HG02885 (cell line): ENCODE measurements at regions not wholly inside any gene's neighbourhood (a gene's known extent, or its start where the extent isn't known, plus 50 kb on each side); places are given as distances from the start of the nearest gene placed in this dataset.

ENCODE experiments used
- ATAC-seq: cut with Tn5 transposase; IDR thresholded peaks from one replicate; pipeline ENCODE4 v1.9.1; 2021; ENCODE audit warnings: mild to moderate bottlenecking; ENCODE audit not compliant: unreplicated experiment, poor library complexity

DNA sequence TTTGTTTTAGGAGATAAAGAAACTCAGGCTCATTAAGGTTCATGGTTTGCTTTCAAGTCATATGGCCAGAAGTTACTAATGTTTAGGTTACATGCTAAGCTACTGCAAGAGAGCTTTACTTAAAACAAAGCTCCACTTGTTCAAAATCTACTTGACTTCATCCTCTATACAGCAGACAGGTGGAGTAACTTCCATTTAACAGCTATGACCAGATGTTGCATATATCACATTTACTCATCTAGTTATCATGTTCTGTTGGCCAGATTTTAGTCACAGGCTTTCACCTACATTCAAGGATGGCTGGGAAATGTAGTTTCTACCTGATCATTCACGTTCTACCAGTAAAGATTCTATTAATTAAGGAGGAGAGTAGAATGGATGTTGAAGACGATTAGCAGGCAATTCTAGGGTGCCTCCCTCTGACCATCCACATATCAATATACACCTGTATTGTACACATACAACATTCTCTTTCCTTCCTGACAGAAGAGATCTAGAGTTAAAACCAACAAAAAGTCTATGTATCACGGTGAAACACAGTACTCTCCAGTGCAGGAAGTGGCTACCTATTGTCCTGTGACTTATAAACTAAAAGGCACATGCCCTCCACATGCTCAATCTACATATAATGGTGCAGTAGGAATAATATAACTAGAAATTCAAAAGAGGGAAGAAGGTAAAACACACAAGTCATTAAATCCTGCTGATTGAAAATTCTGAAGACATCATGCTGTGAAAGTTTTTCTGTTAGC is 488.0 kb downstream of the MDFIC start:
- peak; percentile 30 for ATAC-seq

DNA sequence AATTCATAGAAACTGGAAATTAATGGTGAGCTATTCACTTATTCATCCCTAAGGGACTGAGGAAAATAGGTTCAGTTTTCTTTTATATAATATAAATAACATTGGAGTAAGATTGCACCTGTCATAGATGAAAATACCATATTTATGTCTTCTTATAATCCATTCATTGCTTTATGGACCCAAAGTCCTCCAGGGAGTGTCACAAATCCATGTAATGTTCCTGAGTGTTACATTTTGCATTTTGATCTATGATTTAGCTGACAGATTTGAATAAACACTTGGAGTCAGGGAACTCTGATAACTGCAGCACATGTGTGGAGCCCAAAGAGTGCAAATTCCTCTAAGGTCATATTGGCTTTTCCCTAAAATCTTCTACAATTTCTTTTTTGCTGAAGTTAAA is 484.3 kb downstream of the MDFIC start:
- no peak for ATAC-seq

DNA sequence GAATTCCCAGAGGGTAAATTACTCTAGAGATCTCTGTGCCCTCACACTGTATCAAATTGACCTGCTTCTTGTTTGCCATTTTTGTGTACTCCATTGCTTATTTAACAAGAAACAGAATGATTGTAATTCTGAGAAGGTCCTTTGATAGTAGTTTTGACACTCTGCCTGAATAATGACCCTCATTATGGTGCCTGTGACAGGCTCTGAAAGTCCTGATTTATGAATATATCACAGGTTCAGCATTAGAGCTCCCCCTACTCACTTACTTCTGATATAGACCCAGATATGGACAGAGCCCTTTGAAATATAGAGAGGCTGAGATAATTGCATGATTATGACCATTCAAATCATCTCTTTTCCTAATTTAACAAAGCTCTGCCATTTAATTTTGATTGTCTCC is 465.2 kb downstream of the MDFIC start:
- ATAC-seq: no peak

DNA sequence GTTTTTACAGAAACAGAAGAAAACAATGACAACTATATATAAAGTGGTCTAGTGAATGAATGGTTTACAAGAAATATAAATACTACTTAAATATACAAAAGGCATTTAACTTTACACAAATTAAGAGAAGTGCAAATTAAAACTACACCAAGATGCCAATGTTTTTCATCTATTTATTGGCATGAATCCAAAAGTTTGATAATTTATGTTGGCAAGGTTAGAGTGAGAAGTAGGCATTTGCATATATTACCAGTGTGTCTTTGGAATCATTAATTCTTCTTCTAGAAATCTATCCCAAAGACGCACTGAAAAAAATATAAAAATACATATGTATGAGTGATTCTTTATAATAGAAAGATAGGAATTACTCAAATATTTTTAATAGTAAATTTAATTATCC is 457.4 kb downstream of the MDFIC start:
- ATAC-seq: no peak

DNA sequence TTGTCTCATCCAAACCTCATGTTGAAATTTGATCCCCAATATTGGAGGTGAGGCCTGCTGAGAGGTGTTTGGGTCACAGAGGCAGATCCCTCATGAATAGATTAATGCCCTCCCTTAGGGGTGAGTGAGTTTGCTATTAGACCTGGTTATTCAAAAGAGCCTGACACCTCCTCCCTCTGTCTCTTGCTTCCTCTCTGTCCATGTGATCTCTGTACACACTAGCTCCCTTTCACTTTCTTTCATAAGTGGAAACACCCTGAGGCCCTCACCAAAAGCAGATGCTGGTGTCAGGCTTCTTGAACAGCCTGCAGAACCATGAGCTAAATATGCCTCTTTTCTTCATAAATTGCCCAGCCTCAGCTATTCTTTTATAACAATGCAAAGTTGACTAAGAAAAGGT is 447.1 kb downstream of the MDFIC start:
- ATAC-seq: peak; percentile 78

DNA sequence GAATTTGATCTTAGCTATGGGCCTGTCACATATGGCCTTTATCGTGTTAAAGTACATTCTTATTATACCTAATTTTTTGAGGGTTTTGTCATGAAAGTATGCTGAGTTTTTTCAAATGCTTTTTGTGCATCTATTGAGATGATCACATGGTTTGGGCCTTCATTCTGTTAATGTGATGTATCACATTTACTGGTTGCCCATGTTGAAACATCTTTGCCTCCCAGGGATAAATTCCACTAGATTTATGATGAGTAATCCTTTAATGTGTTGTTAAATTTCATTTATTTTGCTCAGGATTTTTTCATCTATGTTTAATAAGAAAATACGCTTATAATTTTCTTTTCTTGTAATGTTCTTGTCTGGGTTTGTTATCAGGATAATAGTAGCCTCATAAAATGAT is 442.0 kb downstream of the MDFIC start:
- no peak for ATAC-seq

DNA sequence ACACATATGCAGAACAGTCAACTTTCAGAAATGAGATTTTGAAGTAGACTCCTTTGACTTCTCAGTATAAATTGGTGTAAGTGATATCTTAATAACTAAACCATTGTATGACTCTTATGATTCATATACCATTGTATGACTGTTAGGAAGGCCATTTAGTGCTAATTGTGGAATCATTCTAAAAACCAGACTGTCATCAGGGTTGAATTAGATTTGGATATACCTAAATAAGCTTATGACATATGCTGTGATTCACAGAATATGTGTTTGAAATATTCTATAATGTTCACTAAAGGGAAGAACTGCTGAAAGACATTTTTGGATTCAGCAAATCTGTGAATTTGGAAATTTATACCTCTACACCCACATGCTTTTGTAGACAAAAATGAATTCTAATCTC is 438.1 kb downstream of the MDFIC start:
- no peak for ATAC-seq

DNA sequence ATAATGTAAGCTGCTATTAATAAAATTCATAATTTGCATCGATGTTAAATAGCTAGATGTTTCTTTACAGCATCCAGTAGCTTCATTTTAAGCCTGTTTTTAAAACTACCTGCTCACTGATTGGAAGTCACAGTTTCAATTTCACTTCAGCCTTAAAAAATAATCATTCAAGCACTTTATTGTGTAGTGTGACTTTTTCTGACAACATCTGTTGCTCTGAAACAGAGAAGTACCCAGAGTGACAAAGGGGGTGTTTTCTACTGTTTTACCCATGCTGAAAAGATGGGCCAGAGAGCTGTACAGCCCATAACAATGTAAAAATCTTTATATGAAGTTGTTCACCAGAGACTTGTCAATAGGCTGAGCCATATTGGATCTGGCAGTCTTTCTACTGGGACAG is 437.2 kb downstream of the MDFIC start:
- ATAC-seq: no peak

DNA sequence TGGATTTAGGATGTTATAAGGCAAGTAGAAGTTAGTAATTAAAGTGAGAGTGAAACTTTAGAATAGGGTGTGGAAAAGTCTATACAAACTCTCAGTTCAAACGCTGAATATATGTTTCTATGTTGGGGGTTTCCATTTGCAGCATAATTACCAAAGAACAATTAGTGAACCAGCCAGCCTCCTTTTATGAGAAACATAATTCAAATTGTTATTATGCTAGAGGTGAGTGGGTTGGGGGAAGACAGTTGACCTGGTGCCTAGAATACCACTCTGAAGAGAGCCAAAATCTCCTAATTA is 435.8 kb downstream of the MDFIC start:
- no peak for ATAC-seq

DNA sequence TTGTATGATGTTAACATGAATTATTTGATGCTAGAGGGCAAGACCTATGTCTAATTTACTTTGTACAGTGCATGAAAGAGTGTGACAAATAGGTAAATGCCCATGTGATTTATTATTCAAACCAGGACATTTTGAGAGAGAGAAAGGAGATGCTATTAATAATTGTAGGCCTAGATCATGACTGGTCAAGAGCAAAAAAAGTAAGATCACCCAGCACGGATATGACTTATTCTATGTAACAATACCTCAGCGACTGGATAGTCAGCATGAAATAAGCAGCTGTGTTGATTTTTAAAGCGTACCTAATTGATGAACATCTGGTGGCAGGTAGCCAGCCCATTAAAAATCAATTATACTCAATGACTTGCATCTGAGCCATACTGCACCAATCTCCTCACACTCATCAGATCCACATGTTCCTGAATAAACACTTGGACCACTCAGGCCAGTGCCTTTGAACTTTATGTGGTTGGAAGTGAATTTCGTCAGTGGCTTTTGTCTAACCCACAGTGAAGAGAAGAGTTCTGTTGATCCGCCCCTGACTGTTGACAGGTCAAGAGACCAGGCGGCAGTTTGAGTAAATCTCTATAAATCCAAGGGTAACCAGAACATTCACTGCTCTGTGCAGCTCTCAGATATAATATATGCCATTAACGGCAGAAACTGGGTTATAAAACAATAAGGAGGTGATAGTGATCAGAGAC is 435.3 kb downstream of the MDFIC start:
- no peak for ATAC-seq

DNA sequence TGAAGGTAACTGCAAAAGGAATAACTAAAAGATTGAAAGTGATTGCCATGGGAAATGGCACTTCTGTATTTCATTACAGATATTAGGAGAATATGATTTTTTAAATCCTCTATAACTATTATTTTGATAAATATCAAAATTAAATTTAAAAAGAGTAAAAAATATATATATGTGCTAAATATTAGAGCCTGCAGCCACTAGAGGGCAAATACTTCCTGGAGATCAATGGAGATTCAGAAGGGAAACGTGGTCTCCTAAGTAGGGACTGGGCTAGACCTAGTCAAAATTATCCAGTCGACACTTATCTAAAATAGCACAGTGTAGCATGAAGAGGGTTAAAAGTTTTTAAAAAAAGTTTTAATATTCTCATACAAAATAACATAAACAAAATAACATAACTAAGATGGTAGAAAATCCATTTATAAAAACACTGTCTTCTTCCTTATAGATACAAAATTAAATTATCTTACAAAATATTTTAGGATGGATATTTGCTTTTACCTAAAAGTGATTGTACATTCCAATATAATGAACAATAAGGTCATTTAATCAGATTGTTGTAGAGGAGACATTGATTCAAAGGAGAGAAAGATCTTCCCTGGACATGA is 434.3 kb downstream of the MDFIC start:
- ATAC-seq: peak; percentile 50

DNA sequence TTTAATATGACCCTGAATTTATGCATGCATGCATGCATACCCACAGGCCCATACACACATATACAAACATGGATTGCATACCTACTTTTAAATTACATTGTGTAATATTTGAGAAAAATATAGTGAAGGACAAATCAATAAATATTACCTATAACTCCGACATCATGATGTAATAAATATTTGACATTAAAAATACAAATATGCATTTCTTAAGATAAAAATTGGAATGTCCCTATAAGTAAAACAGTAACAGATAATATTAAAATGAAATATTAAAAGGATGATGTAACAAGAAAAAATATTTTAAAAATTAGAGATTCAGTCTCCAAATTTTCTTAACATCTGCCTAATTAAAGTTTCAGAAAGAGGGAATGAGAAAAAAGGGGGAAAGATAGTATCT is 433.0 kb downstream of the MDFIC start:
- ATAC-seq: no peak

DNA sequence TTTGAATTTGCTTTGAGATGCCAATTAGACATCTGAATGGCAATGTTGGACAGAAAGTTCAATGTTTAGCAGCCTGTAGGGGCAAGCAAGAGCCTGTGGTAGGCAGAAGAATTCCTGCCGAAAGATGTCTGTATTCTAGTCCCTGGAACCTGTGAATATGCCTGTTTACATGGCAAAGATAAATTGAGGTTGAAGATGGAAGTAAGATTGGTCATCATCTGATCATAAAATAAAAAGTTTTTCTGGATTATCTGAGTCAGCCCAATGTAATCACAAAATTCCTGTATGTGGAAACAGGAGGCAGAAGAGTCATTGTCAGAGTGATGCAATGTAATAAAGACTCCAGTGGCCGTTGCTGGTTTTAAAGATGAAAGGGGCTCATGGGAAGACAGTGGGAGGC is 430.5 kb downstream of the MDFIC start:
- no peak for ATAC-seq

DNA sequence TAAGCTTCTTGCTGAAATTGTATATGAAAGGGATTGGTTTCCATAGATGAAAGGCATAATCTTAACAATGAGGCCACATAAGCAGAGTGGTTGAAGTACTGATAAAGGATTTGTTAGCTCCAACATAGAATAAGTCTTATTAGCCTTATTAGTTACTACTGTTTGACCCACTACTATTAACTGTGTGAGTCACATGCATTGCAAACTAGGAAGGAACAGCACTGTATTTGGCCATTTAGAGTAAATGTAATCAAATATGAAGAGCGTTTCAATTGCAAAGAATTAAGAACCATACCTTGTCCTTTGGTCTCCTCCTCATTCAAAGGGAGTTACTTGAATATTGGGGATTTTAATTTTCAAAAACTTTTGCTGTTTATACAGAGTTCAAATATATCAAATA is 428.9 kb downstream of the MDFIC start:
- no peak for ATAC-seq

DNA sequence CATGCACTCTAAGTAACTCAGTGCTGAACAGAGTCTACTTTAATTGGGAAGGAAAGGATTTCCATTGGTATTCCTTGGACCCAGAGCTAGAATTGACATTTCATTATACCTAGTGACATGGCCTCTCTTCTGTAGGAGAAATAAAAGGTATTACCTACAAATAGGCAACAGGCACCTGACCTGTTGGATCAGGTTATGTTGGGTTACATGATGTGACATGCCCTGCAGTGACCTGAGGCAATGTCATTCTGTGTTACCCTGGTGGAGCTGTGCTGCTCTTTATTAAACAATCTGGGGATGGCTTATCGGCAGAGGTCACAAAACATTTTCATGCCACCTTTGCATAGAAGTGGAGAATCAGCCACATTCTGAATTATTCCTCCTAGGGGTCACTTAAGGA is 427.7 kb downstream of the MDFIC start:
- no peak for ATAC-seq

DNA sequence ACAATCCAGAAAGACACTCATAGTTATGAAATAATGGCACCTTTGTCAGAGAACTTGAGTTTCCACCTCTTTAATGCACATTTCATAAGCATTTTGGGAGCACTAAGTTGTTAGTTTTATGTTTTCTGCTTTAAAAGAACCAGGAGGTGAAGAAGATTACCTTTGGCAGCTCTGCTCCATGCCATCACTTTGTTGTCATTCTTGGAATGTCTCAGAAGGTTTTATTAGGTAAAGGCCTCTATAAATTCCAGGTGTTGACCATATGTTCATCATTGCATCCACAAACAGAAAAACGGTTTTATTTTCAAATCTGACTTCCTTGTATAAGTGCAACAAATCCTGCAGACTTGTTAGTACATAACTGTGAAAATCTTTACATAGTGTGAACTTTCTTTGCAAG is 424.8 kb downstream of the MDFIC start:
- ATAC-seq: no peak

DNA sequence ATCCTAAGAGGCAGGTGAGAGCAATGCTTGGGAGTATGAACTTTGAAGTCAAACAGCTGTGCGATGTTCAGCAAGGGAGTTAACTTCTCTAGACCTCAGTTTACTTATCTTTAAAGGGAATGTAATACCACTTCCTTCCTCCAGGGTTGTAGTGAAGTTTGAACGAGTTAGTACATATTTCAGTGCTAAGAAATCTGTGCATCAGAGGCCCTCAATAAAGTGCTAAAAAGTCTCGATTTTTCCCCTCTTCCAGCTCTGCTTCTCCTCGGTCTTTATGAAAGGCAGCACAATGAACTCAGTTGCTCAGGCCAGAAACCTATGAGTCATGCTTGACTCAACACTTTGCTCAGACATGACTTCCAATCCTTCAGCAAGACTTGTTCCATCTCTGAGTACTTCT is 418.9 kb downstream of the MDFIC start:
- no peak for ATAC-seq

DNA sequence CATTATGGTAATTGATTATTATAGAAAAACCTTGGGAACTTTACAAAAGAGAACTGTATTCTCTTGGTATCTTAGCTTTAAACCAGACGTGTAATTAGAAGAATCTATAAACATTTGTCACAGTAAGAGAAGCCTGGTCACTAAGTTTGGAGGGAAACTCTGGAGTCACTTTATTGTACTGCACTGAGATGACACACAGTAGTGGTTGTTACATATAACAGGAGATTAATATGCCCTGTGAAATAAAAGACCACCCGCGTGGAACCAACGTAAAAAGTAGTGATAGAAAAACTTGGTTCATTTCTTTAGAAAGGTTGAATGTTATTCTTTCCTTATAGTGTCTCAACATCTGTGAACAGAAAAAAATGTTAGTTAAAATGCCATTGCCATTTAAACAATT is 416.1 kb downstream of the MDFIC start:
- ATAC-seq: no peak

DNA sequence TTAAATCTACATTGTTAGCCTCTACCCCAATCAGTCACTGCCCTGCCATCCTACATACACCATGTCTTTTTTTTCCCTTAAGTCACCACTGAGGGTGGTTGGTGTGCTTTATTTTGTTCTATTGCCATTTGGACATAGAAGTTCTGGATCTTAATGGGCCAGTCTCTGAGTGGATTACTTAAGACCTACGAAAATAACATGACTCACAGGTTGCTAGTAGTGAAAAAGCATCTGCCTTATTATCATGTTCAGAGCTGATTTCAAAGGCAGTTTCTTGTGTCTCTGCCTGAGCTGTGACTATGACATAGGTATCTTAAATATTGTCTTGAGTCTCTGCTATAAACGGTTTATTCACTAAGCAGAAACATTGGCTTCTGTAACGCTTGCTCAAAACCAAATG is 410.8 kb downstream of the MDFIC start:
- ATAC-seq: no peak

DNA sequence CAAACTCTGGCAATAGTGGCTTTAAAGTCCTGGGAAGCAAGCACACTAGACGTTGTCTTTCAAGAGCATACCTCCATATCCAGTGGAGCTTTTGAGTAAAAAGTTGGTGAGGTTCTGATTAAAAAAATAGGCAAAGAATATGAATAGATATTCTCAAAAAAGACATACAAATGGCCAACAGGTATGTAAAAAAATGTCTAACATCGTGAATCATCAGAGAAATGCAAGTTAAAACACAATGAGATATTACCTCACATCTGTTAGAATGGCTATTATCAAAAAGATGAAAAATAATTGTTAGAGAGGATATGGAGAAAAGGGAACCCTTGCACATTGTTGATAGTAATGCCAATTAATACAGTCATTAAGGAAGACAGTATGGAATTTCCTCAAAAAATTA is 407.1 kb downstream of the MDFIC start:
- no peak for ATAC-seq

DNA sequence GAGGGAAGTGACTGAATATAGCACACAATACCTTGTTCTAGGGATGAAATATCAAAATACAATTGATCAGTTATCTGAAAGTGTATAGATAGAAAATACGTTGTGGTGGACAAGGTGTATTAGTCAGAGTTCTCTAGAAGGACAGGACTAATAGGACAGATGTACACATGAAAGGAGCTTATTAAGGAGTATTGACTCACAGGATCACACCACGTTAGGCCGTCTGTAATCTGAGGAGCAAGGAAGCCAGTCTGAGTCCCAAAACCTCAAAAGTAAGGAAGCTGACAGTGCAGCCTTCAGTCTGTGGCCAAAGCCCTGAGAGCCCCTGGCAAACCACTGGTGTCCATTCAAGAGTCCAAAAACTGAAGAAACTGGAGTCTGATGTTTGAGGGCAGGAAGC is 406.1 kb downstream of the MDFIC start:
- no peak for ATAC-seq

DNA sequence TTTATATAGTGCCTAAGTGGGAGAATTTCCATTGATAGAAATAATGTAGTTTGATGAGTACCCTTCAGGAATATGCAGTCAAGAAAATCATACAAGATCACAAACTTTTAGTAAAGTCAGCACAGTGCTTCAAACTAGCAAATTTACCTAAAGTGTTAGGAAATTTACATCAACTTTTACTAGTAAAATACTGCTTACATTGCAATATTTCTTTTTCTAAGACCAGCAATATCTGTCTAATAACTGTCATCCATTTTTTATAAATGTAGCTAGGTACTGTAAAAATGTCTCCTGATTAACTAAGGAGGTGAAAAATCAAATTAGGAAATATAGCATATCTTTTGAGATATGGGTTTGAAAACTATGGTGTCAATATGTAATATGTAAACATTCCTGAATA is 405.4 kb downstream of the MDFIC start:
- ATAC-seq: no peak
